GM18505 (cell line): ENCODE measurements at regions not wholly inside any gene's neighbourhood (a gene's known extent, or its start where the extent isn't known, plus 50 kb on each side); places are given as distances from the start of the nearest gene placed in this dataset.

ENCODE experiments used
- ATAC-seq: cut with Tn5 transposase; IDR thresholded peaks from one replicate; pipeline ENCODE4 v1.9.1; 2021; ENCODE audit not compliant: unreplicated experiment
- POLR2A ChIP-seq: IDR thresholded peaks from 4 replicates; pipeline ENCODE4 v1.6.1; 2011; ENCODE audit warnings: borderline replicate concordance; ENCODE audit not compliant: insufficient read depth, insufficient read length; ENCODE audit errors: extremely low read depth

DNA sequence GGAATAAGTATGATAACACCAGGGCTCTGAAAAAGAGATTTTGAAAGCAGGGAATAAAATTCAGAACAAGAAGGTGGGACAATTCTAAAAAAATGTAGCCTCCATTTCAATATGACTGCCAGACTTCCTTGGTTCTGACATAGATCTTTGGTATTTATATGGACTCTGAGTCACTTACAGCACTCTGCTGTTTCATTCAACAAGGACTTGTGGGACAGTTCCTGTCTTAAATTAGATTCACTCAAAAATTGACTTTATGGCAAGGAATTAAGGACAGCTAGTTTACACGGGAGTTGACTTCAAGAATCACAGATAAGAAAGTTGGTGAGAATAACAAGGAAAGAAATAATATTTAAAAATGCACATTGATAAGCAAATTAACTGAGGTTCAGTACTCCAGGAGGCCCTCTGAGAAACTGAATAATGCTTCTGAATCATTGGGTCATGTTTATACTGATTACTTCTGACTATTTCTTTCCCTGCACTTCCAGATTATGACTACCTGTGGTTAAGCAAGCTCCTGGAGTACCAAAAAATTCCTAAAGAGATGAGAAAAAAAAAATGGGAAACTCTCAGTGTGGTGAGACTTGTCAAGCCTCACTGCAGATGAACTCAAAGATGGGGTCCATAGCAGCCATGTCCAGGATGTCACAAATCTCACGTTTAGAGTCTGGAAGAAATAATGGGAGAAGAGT lies 828.3 kb upstream of the PIK3C3 start:
- ATAC-seq, result no peak
- TF ChIP-seq POLR2A, result no peak

DNA sequence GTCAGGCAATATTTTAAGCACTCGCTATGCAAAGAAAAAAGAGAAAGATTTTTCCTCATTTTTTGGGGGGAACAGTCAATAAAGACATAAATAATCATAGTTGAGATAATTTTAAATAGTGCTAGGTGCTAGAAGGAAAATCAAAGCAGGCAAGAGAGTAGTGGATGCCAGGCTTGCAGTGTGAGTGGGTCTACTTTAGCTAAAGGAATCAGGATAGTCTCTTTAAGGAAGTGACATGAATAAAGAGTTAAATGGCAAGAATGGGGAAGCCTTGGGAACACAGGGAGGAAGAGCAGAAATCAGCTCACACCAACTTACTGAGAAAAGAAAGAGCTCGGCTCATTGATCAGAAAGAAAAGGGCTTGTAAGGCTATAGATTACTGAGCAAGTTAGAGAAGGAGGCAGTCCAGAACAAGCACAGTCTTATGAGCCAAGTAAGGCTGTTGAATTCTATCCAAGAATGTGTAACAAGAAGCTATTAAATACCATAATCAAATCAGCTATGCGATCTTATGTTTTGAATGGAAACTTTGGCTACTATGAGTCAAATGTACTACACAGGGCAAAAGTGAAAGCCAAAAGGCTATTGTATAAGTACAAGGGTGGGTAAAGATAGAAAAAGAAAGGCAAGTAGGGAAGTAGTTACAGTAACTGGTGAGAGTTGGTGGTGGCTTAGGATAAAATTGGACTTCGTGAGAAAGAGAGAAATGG lies 833.8 kb upstream of the PIK3C3 start:
- no peak for TF ChIP-seq POLR2A
- ATAC-seq, result no peak

DNA sequence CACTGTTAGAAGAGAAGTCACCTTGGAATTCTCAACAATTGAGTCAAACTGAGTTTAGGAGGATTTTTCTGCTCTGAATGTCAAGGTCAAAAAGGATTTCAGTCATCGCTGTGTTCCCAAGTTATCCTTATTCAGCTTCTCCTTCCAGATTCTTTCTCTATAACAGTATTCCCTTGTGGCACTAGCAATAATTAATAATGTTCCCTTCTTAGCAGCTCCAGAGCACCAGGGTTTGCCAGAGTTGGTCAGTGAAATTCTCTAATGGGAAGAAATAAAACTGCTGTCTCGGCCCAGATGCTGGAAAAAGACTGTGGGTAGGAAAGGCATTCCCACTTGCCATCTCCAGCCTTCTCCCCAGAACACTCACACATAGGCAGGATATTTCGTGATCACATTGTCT lies 836.0 kb upstream of the PIK3C3 start:
- no peak for TF ChIP-seq POLR2A
- ATAC-seq, result no peak

DNA sequence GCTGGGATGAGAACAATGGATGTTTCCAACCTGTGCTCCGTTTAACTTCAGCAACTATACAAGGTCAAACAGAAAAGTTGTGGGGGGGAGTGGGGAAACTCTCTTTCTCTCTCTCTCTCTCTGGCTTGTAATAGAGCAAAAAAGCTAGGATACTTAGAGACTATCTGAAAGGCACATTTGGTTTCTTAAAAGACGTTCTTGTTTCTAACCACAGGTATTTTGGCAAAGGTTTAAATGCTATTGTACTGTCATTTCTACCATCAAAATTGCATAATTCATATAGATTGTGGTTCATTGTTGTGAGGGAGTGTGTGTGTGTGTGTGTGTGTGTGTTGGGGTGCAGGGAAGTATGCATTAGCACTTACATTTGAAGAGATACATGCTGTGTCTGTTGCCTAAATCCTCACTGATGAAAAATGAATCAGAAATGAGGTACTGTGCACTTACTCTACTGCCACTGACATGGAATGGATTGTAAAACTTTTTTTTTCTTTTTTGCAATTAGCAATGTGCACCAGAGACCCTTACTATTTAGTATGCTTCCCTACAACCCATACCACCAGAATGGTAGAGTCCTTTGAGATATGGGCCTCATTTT lies 841.0 kb upstream of the PIK3C3 start:
- no peak for TF ChIP-seq POLR2A
- no peak for ATAC-seq

DNA sequence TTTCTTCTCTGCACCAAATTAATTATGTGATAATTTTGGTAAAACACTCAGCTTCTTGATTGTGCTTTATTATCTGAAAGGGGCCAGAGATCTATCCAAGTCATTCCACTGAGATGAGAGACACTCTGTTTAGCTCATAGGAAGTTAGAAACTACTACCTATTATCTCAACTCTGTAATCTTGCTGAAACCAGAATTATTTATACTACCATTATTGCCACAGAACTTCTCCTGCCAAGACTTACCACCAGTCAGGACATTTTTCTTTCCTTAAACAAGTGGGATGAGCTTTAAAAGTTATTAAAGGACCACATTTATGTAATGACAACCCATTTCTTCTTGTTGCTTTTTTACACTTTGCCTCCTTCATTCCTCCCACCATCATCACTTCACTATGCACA lies 855.6 kb upstream of the PIK3C3 start:
- no peak for TF ChIP-seq POLR2A
- ATAC-seq, result no peak

DNA sequence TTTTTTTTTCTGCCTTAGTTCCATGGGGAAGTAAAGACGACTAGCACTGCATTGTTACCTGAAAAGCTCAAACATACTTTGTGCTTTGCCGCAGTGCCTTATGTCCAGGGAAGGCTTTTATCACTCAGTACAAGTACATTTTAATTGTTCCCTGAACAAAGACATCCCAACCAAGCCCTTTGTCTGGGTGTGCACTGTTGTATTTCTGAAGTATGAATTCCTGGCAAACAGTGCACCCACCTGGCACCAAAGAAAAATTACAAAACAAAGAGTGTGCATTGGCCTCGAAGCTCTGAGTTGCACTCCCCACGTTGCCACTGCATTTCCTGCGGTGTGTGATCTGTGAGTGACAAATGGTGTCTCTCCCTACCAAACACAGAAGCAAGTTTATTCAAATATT lies 858.5 kb upstream of the PIK3C3 start:
- no peak for ATAC-seq
- no peak for TF ChIP-seq POLR2A

DNA sequence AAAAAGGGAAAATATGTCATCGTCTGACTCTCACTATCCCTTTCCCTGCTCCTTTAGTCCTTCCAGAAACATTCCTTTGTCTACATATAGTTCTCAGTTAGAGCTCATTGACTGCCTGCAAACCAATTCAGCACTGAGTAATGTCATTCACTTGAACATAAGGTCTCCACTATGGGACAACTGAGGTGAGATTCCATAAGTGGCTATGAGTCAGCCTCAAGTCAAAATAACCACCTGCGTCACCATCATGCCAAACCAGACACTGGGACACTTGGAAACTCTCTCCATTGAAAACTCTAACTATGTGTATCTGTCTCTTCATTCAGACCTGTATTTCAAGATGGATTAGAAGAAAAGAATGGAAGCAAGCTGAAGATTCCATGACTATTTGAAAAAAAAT lies 878.0 kb upstream of the PIK3C3 start:
- TF ChIP-seq POLR2A, result no peak
- no peak for ATAC-seq

DNA sequence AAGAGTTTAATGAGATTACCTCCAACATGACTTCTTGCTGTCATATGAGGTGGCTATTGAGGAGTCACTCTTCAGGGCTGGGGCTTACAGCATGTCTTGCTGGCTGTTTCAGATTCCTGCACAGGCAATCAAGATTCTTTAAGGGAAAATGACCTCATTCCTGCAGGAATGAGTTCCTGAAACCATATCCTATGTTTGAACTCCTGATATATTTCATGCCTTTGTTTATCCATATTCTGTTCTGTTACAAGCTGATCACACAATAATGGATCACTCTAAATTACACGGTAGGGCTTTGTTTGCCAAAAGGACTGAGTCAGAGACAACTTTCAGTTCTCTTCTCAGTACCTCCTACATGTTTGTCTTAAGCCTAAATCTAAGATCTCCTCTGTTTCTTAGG lies 879.8 kb upstream of the PIK3C3 start:
- ATAC-seq, result no peak
- TF ChIP-seq POLR2A, result no peak

DNA sequence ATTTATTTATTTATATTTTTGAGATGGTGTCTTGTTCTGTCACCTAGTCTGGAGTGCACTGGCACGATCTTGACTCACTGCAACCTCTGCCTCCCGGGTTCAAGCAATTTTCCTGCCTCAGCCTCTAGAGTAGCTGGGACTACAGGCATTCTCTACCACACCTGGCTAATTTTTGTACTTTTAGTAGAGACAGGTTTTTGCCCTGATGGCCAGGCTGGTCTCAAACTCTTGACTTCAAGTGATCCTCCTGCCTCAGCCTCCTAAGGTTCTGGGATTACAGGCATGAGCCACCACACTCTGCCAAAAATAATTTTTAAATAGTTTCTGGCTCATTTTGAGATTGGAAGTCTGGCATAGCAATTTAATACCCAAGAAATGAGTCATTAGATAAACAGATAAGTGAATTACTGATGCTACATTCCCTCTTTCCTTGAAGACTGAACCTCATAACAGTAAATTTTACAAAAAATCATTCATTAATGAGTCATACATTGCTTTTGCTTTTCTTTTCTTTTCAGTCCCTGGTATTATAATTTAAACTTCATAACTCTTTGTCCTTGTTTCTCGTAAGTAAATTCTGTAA lies 881.6 kb upstream of the PIK3C3 start:
- ATAC-seq, result no peak
- TF ChIP-seq POLR2A, result no peak

DNA sequence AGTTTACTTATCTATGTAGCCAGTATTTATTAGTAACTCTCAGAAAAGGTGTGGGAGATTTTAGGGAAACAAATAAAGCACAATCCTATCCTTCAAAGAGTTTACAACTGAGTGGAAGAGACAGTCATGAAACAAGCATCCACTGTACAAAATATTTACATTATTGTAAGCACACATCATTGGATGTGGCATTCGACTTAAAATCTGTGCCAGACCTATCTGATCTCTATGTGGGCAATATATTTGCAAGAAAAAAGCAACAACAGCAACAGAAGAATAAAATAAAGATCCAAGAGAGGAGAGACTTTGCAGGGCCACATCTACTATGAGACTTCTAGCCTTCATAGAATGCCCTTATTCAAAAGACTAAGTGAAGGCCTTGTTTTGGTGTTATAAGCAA lies 882.1 kb upstream of the PIK3C3 start:
- no peak for TF ChIP-seq POLR2A

DNA sequence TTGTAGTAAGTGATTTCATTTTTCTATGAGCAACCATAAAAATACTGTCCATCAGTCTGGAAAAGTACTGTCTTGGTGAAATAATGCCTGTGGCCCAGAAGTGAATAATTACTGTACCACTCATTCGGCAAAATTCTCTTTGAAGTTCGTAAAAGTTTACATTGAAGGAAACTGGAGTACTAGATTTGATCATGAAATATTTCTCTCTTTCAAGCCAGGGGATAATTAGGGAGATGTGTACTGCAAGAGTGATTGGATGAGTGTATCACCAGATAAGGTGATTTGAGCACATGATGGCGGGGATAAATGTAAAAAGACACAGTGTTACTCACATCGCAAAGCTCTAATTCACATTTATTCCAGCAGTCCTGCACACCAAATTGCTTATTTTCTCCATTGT lies 883.2 kb upstream of the PIK3C3 start:
- TF ChIP-seq POLR2A, result no peak
- ATAC-seq, result no peak

More for the DNA sequence above, 882.1 kb upstream of the PIK3C3 start:
- ATAC-seq, result no peak

DNA sequence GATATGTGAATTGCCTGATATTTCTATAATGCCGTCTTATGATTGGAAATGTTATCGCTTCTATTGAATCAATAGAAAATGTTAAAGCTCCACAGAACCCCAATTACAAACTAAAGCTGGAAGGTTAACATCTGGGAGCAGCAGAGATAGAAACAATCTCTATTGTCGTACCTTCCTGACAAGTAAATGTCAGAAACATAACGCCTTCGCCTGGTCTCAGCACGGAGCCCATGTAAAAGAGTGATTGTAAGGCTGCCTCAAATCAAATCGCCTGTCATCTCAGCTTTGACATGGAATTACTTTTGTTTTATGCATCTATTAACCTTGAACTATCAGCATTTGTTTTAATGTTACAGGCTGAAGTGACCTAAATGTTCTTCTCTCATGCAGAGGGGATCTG lies 885.9 kb upstream of the PIK3C3 start:
- TF ChIP-seq POLR2A, result no peak
- ATAC-seq, result no peak

DNA sequence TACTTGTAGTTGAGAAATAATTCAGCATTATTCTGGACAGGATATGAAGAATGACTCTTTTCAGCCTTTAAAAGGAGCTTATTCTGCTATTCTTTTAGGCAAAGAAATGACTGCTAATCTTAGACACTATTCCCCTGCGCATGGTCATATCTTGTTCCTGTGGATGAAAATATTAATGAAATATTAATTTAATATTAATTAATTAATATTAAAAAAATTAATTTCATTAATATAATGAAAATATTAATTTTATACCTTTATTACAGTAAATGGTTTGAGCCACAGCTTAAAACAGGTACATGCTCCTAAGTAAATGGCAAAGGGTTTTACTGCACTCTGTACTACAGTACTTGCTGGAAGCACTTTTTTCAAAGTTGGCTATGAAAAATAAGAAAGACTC lies 890.1 kb upstream of the PIK3C3 start:
- TF ChIP-seq POLR2A, result no peak
- ATAC-seq, result no peak

DNA sequence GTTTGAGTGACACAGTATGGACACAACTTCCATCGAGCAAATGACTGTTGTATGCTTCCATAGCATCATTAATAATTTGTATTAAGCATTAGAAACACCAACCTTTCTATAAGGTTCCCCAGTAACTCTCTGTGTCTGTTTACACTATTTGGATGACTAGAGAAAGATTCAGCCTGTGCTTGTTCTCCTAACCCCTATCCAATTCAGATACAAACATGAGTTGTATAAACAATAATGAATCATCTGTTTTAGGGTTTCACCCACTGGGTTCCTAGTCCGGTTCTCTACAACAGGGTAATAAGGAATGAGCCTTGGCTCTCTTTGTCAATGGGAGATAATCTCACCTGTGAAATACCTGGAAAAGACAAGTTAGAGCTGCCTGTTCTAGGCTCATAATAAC lies 894.1 kb upstream of the PIK3C3 start:
- ATAC-seq, result no peak
- TF ChIP-seq POLR2A, result no peak

DNA sequence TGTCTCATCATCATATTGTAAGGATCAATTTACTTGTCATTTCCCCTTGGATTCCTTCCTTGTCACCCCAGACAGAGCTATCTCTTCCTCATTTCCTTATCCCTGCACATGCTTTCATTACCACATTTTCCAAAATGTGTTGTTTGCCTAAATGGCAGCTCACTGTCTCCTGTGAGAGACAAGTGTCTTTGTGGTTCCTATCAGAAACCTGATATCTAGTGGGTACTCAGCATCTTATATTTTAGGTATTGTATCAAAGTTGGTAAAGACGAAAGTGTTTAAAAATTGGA lies 896.0 kb upstream of the PIK3C3 start:
- TF ChIP-seq POLR2A, result no peak

More for the DNA sequence above, 896.0 kb upstream of the PIK3C3 start:
- ATAC-seq, result no peak
